HEK293 (cell line): ENCODE measurements at regions not wholly inside any gene's neighbourhood (a gene's known extent, or its start where the extent isn't known, plus 50 kb on each side); places are given as distances from the start of the nearest gene placed in this dataset.

Experiments
- CTCF ChIA-PET: fragments of 350-600 bp; formaldehyde crosslinking; extraction: SDS; loops from one replicate; lab custom pipeline; 2021; ENCODE audit warnings: antibody characterized with exemption; lab: Yijun Ruan, JAX
- POLR2A ChIA-PET: fragments of 300-600 bp; formaldehyde crosslinking; extraction: SDS; loops from one replicate; lab custom pipeline; 2020; ENCODE audit warnings: antibody characterized with exemption, inconsistent platforms; lab: Yijun Ruan, JAX
- H3K27ac ChIP-seq: fragments of 200-500 bp; sonication (Bioruptor generic); 2 replicates; pipeline ENCODE4 v1.5.1; 2014; ENCODE audit warnings: low read depth, low read length, control low read depth, inconsistent platforms; ENCODE audit errors: extremely low read depth
- H3K36me3 ChIP-seq, 2 experiments: fragments of 200-500 bp in 1 of 2; sonication (Bioruptor generic) in 1 of 2; 1 replicate in 1 of 2; 2 replicates in 1 of 2; pipeline ENCODE4 v1.5.1; 2014 to 2017; ENCODE audit warnings: inconsistent platforms in 2 of 2, low read length in 2 of 2; ENCODE audit not compliant: control insufficient read depth in 2 of 2, insufficient read depth in 1 of 2
- H3K4me1 ChIP-seq: fragments of 200-500 bp; sonication (Bioruptor generic); 2 replicates; pipeline ENCODE4 v1.5.1; 2014; ENCODE audit warnings: mild to moderate bottlenecking, low read length, inconsistent platforms; ENCODE audit not compliant: control insufficient read depth, insufficient read depth
- H3K4me3 ChIP-seq: 2 replicates; pipeline ENCODE4 v1.5.1; 2011; ENCODE audit warnings: low read depth, mild to moderate bottlenecking, control low read depth, low read length, moderate library complexity
- H3K9me3 ChIP-seq: fragments of 200-500 bp; sonication (Bioruptor generic); 2 replicates; pipeline ENCODE4 v1.5.1; 2014; ENCODE audit warnings: low read depth, low read length, inconsistent platforms; ENCODE audit not compliant: control insufficient read depth, insufficient read depth
- BCL11B ChIP-seq: fragments of 450-650 bp; formaldehyde crosslinking; IDR thresholded peaks from 2 replicates; pipeline ENCODE4 v1.5.1; 2016; ENCODE audit warnings: low read depth, missing biosample characterization, missing genetic modification characterization
- FEZF1 ChIP-seq: fragments of 450-650 bp; formaldehyde crosslinking; IDR thresholded peaks from 2 replicates; pipeline ENCODE4 v1.5.1; 2016; ENCODE audit warnings: missing biosample characterization, missing genetic modification characterization
- GLIS2 ChIP-seq: fragments of 450-650 bp; formaldehyde crosslinking; IDR thresholded peaks from 2 replicates; pipeline ENCODE4 v1.5.1; 2016; ENCODE audit warnings: missing biosample characterization, missing genetic modification characterization
- KLF8 ChIP-seq: fragments of 450-650 bp; formaldehyde crosslinking; IDR thresholded peaks from 2 replicates; pipeline ENCODE4 v1.5.1; 2016; ENCODE audit warnings: missing biosample characterization, missing genetic modification characterization
- SCRT2 ChIP-seq: fragments of 450-650 bp; formaldehyde crosslinking; IDR thresholded peaks from 2 replicates; pipeline ENCODE4 v1.5.1; 2016; ENCODE audit warnings: missing biosample characterization, missing genetic modification characterization
- SETDB1 ChIP-seq: IDR thresholded peaks from one replicate; pipeline ENCODE4 v1.6.1; 2017; ENCODE audit warnings: mild to moderate bottlenecking, low read length, moderate library complexity, mixed read lengths; ENCODE audit not compliant: insufficient read length
- TCF7L2 ChIP-seq: IDR thresholded peaks from 2 replicates; pipeline ENCODE4 v1.6.1; 2011; ENCODE audit warnings: low read depth, mild to moderate bottlenecking, inconsistent platforms, low read length, moderate library complexity, borderline replicate concordance
- TRIM28 ChIP-seq: IDR thresholded peaks from 2 replicates; pipeline ENCODE4 v1.6.1; 2011; ENCODE audit warnings: low read length, control low read depth, borderline replicate concordance
- ZEB2 ChIP-seq: fragments of 450-650 bp; formaldehyde crosslinking; IDR thresholded peaks from 2 replicates; pipeline ENCODE4 v1.5.1; 2016; ENCODE audit warnings: missing biosample characterization, missing genetic modification characterization
- ZFP37 ChIP-seq: fragments of 450-650 bp; formaldehyde crosslinking; IDR thresholded peaks from 2 replicates; pipeline ENCODE4 v1.5.1; 2016; ENCODE audit warnings: missing biosample characterization, missing genetic modification characterization
- ZNF146 ChIP-seq: fragments of 450-650 bp; formaldehyde crosslinking; IDR thresholded peaks from 2 replicates; pipeline ENCODE4 v1.5.1; 2016; ENCODE audit warnings: missing biosample characterization, missing genetic modification characterization
- ZNF169 ChIP-seq: fragments of 450-650 bp; formaldehyde crosslinking; IDR thresholded peaks from 2 replicates; pipeline ENCODE4 v1.5.1; 2016; ENCODE audit warnings: missing biosample characterization, missing genetic modification characterization
- ZNF530 ChIP-seq: fragments of 450-650 bp; formaldehyde crosslinking; IDR thresholded peaks from 2 replicates; pipeline ENCODE4 v1.5.1; 2016; ENCODE audit warnings: low read depth, missing biosample characterization, missing genetic modification characterization
- ZNF654 ChIP-seq: fragments of 450-650 bp; formaldehyde crosslinking; IDR thresholded peaks from 2 replicates; pipeline ENCODE4 v1.5.1; 2016; ENCODE audit warnings: low read depth, missing biosample characterization, missing genetic modification characterization
- ZNF660 ChIP-seq: fragments of 450-650 bp; IDR thresholded peaks from 2 replicates; pipeline ENCODE4 v1.5.1; 2018; ENCODE audit warnings: missing biosample characterization, mild to moderate bottlenecking, missing genetic modification characterization
- ZNF670 ChIP-seq: fragments of 450-650 bp; formaldehyde crosslinking; IDR thresholded peaks from 2 replicates; pipeline ENCODE4 v1.5.1; 2016; ENCODE audit warnings: missing biosample characterization, missing genetic modification characterization, low read depth
- ZNF677 ChIP-seq: fragments of 450-650 bp; IDR thresholded peaks from 2 replicates; pipeline ENCODE4 v1.5.0; 2018; ENCODE audit warnings: missing biosample characterization, mild to moderate bottlenecking, missing genetic modification characterization, moderate library complexity
- ZNF707 ChIP-seq: fragments of 450-650 bp; formaldehyde crosslinking; IDR thresholded peaks from 2 replicates; pipeline ENCODE4 v1.5.1; 2016; ENCODE audit warnings: missing biosample characterization, missing genetic modification characterization
- ZNF791 ChIP-seq: fragments of 450-650 bp; formaldehyde crosslinking; IDR thresholded peaks from 2 replicates; pipeline ENCODE4 v1.5.1; 2016; ENCODE audit warnings: missing biosample characterization, missing genetic modification characterization
- TF ChIP-seq, protein P1 (sequence below): fragments of 450-650 bp; formaldehyde crosslinking; IDR thresholded peaks from 2 replicates; pipeline ENCODE4 v1.5.1; 2017; ENCODE audit warnings: missing biosample characterization, missing genetic modification characterization
- TF ChIP-seq, protein P2 (sequence below): fragments of 450-650 bp; formaldehyde crosslinking; IDR thresholded peaks from 2 replicates; pipeline ENCODE4 v1.5.1; 2016; ENCODE audit warnings: missing biosample characterization, missing genetic modification characterization
- TF ChIP-seq, protein P3 (sequence below): fragments of 450-650 bp; formaldehyde crosslinking; IDR thresholded peaks from 2 replicates; pipeline ENCODE4 v1.5.1; 2016; ENCODE audit warnings: missing biosample characterization, missing genetic modification characterization, low read depth
- TF ChIP-seq, protein P4 (sequence below): fragments of 450-650 bp; formaldehyde crosslinking; IDR thresholded peaks from 2 replicates; pipeline ENCODE4 v1.5.1; 2016; ENCODE audit warnings: missing biosample characterization, missing genetic modification characterization
- TF ChIP-seq, protein P5 (sequence below): fragments of 450-650 bp; formaldehyde crosslinking; IDR thresholded peaks from 2 replicates; pipeline ENCODE4 v1.5.1; 2016; ENCODE audit warnings: missing biosample characterization, missing genetic modification characterization
- TF ChIP-seq, protein P6 (sequence below): fragments of 450-650 bp; formaldehyde crosslinking; IDR thresholded peaks from 2 replicates; pipeline ENCODE4 v1.5.1; 2016; ENCODE audit warnings: missing biosample characterization, missing genetic modification characterization
- TF ChIP-seq, protein P7 (sequence below): fragments of 450-650 bp; formaldehyde crosslinking; IDR thresholded peaks from 2 replicates; pipeline ENCODE4 v1.5.1; 2016; ENCODE audit warnings: missing biosample characterization, missing genetic modification characterization

DNA sequence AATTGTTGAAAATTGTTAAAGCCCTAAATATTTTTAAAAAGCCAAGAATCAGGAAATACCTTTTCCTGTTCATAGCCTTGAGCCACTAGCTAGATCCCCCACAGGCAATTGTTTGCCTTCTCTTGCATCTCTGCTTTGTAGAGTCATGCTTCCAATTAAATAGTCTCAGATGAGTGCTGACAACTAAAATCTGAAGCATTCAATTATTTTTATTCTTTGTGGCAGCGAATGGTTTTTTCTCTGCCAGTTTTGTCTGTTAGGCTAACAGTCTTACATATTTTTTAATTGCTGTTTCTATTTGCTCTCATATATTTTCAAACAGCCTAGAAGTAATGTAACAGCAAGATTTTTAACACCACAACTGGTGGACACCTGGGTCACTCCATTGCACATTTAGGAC lies 277.1 kb upstream of the GBE1 start:
- CTCF ChIA-PET: no interaction called here
- Histone ChIP-seq H3K4me3 (no peak overlapping the region), H3K4me1 (no peaks in the 10 kb centered on the region), H3K9me3 (no peaks in the 10 kb centered on the region), H3K27ac (no peak overlapping the region), H3K36me3 (no peaks in the 10 kb centered on the region)
- no peak for TF ChIP-seq ZNF791
- TF ChIP-seq, protein P1, sequence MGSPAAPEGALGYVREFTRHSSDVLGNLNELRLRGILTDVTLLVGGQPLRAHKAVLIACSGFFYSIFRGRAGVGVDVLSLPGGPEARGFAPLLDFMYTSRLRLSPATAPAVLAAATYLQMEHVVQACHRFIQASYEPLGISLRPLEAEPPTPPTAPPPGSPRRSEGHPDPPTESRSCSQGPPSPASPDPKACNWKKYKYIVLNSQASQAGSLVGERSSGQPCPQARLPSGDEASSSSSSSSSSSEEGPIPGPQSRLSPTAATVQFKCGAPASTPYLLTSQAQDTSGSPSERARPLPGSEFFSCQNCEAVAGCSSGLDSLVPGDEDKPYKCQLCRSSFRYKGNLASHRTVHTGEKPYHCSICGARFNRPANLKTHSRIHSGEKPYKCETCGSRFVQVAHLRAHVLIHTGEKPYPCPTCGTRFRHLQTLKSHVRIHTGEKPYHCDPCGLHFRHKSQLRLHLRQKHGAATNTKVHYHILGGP (tag by site-specific recombination): no peak
- TF ChIP-seq, protein P2, sequence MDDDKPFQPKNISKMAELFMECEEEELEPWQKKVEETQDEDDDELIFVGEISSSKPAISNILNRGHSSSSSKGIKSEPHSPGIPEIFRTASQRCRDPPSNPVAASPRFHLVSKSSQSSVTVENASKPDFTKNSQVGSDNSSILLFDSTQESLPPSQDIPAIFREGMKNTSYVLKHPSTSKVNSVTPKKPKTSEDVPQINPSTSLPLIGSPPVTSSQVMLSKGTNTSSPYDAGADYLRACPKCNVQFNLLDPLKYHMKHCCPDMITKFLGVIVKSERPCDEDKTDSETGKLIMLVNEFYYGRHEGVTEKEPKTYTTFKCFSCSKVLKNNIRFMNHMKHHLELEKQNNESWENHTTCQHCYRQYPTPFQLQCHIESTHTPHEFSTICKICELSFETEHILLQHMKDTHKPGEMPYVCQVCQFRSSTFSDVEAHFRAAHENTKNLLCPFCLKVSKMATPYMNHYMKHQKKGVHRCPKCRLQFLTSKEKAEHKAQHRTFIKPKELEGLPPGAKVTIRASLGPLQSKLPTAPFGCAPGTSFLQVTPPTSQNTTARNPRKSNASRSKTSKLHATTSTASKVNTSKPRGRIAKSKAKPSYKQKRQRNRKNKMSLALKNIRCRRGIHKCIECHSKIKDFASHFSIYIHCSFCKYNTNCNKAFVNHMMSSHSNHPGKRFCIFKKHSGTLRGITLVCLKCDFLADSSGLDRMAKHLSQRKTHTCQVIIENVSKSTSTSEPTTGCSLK (tag by site-specific recombination): no peak
- no peak for TF ChIP-seq GLIS2 (tag by site-specific recombination)
- no peak for TF ChIP-seq ZNF660 (tag by site-specific recombination)
- no peak for TF ChIP-seq ZNF670 (tag by site-specific recombination)
- no peak for TF ChIP-seq ZNF169
- no peak for TF ChIP-seq ZFP37 (tag by site-specific recombination)
- TF ChIP-seq, protein P3, sequence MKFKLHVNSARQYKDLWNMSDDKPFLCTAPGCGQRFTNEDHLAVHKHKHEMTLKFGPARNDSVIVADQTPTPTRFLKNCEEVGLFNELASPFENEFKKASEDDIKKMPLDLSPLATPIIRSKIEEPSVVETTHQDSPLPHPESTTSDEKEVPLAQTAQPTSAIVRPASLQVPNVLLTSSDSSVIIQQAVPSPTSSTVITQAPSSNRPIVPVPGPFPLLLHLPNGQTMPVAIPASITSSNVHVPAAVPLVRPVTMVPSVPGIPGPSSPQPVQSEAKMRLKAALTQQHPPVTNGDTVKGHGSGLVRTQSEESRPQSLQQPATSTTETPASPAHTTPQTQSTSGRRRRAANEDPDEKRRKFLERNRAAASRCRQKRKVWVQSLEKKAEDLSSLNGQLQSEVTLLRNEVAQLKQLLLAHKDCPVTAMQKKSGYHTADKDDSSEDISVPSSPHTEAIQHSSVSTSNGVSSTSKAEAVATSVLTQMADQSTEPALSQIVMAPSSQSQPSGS (tag by site-specific recombination): no peak
- TF ChIP-seq ZNF677: no peak
- TF ChIP-seq, protein P4, sequence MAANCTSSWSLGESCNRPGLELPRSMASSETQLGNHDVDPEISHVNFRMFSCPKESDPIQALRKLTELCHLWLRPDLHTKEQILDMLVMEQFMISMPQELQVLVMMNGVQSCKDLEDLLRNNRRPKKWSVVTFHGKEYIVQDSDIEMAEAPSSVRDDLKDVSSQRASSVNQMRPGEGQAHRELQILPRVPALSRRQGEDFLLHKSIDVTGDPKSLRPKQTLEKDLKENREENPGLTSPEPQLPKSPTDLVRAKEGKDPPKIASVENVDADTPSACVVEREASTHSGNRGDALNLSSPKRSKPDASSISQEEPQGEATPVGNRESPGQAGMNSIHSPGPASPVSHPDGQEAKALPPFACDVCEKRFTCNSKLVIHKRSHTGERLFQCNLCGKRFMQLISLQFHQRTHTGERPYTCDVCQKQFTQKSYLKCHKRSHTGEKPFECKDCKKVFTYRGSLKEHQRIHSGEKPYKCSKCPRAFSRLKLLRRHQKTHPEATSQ (tag by site-specific recombination): no peak
- TF ChIP-seq, protein P5, sequence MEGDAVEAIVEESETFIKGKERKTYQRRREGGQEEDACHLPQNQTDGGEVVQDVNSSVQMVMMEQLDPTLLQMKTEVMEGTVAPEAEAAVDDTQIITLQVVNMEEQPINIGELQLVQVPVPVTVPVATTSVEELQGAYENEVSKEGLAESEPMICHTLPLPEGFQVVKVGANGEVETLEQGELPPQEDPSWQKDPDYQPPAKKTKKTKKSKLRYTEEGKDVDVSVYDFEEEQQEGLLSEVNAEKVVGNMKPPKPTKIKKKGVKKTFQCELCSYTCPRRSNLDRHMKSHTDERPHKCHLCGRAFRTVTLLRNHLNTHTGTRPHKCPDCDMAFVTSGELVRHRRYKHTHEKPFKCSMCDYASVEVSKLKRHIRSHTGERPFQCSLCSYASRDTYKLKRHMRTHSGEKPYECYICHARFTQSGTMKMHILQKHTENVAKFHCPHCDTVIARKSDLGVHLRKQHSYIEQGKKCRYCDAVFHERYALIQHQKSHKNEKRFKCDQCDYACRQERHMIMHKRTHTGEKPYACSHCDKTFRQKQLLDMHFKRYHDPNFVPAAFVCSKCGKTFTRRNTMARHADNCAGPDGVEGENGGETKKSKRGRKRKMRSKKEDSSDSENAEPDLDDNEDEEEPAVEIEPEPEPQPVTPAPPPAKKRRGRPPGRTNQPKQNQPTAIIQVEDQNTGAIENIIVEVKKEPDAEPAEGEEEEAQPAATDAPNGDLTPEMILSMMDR: no peak
- no peak for TF ChIP-seq ZNF146 (tag by site-specific recombination)
- TF ChIP-seq, protein P6, sequence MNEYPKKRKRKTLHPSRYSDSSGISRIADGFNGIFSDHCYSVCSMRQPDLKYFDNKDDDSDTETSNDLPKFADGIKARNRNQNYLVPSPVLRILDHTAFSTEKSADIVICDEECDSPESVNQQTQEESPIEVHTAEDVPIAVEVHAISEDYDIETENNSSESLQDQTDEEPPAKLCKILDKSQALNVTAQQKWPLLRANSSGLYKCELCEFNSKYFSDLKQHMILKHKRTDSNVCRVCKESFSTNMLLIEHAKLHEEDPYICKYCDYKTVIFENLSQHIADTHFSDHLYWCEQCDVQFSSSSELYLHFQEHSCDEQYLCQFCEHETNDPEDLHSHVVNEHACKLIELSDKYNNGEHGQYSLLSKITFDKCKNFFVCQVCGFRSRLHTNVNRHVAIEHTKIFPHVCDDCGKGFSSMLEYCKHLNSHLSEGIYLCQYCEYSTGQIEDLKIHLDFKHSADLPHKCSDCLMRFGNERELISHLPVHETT (tag by site-specific recombination): no peak
- TF ChIP-seq TRIM28: no peak
- no peak for TF ChIP-seq TCF7L2
- POLR2A ChIA-PET: no interaction called here

DNA sequence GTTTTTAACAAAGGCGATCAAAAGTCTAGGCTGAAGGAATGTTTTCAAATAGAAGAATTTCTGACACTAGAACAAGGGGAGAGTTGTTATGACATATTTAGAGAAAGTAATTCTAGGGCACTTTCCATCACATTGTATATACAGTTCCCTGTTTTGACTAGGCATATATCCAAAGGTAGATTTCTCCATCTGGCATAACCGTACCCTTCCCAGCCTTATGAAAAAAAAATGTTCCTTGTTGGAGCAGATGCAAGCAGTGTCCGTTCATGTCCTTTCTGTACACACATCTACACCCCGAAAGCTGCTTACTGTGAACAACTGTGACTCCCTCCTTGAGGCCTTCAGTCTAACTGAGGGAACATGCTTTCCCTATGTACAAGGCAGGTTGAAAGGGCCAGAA lies 271.7 kb upstream of the GBE1 start:
- Histone ChIP-seq H3K4me1 (no peaks in the 10 kb centered on the region), H3K27ac (no peak overlapping the region), H3K9me3 (no peaks in the 10 kb centered on the region), H3K4me3 (no peak overlapping the region), H3K36me3 (no peaks in the 10 kb centered on the region)
- CTCF ChIA-PET: no interaction called here
- POLR2A ChIA-PET: no interaction called here
- TF ChIP-seq ZNF169: no peak
- TF ChIP-seq BCL11B: no peak
- TF ChIP-seq ZEB2 (tag by site-specific recombination): no peak
- no peak for TF ChIP-seq ZNF530 (tag by site-specific recombination)
- TF ChIP-seq KLF8 (tag by site-specific recombination): no peak
- no peak for TF ChIP-seq ZNF707 (tag by site-specific recombination)
- TF ChIP-seq ZNF654 (tag by site-specific recombination): no peak
- TF ChIP-seq ZNF677: no peak
- no peak for TF ChIP-seq SCRT2
- TF ChIP-seq SETDB1: no peak
- TF ChIP-seq, protein P7, sequence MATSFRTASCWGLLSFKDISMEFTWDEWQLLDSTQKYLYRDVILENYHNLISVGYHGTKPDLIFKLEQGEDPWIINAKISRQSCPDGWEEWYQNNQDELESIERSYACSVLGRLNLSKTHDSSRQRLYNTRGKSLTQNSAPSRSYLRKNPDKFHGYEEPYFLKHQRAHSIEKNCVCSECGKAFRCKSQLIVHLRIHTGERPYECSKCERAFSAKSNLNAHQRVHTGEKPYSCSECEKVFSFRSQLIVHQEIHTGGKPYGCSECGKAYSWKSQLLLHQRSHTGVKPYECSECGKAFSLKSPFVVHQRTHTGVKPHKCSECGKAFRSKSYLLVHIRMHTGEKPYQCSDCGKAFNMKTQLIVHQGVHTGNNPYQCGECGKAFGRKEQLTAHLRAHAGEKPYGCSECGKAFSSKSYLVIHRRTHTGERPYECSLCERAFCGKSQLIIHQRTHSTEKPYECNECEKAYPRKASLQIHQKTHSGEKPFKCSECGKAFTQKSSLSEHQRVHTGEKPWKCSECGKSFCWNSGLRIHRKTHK (tag by site-specific recombination): no peak
- no peak for TF ChIP-seq FEZF1 (tag by site-specific recombination)
